Keratinocyte (primary cell): ENCODE measurements at regions not wholly inside any gene's neighbourhood (a gene's known extent, or its start where the extent isn't known, plus 50 kb on each side); places are given as distances from the start of the nearest gene placed in this dataset.

Experiments
- CTCF ChIP-seq, 3 experiments: IDR thresholded peaks in 1 of 3; conservative IDR thresholded peaks in 1 of 3; optimal IDR thresholded peaks in 1 of 3; 2 replicates in 2 of 3; 3 replicates in 1 of 3; pipeline versions ENCODE3 to v1.5.1; 2011; ENCODE audit warnings: low read length in 3 of 3, mild to moderate bottlenecking in 3 of 3, moderate library complexity in 2 of 3, control low read depth in 1 of 3, inconsistent platforms in 1 of 3; ENCODE audit not compliant: insufficient read depth in 2 of 3; ENCODE audit errors: extremely low read depth in 1 of 3
- EZH2 ChIP-seq: IDR thresholded peaks from one replicate; pipeline ENCODE4 v1.6.1; 2012; ENCODE audit warnings: inconsistent platforms, mild to moderate bottlenecking, low read length, moderate library complexity

- TF ChIP-seq CTCF (optimal IDR thresholded peaks at IDR 0.05 in 1 of 3, IDR thresholded peaks at IDR 0.05 in 1 of 3, conservative IDR thresholded peaks at IDR 0.05 in 1 of 3; ENCODE audit: extremely low read depth in 1 of 3, insufficient read depth in 2 of 3, low read length in 3 of 3): no peak
- TF ChIP-seq EZH2: no peak
Measured at GRCh38 chr3:107263269-107264021, 113.8 kb upstream of the CCDC54 start.
